Activated T-cell treated with anti-CD3 and anti-CD28 coated beads for 48 hours (primary cell): ENCODE measurements at regions not wholly inside any gene's neighbourhood (a gene's known extent, or its start where the extent isn't known, plus 50 kb on each side); places are given as distances from the start of the nearest gene placed in this dataset.

ENCODE experiments used
- DNase-seq: peaks from one replicate; pipeline ENCODE4 v3.0.0-alpha.2; 2020; ENCODE audit warnings: low read depth

- no peak for DNase-seq
Measured at GRCh38 chr18:76771192-76771799, 51.1 kb upstream of the ZNF236 start.

DNA sequence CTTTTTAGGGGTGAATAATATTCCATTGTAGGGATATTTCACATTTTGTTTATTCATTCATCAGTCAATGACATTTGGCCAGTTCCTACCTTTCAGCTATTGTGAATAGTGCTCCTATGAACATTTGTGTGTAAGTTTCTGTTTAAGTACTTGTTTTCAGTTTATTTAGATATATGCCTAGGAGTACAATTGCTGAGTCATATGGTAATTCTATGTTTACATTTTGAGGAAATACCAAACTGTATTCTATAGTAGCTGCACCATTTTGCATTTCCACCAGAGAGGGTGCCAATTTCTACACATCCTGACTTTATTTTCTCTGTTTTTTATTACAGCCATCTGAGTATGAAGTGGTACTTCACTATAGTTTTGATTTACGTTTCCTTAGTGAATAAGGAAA is 54.4 kb upstream of the ZNF236 start:
- DNase-seq, result no peak

GRCh38 chr18:76766429-76766828 is 55.9 kb upstream of the ZNF236 start:
- no peak for DNase-seq

DNA sequence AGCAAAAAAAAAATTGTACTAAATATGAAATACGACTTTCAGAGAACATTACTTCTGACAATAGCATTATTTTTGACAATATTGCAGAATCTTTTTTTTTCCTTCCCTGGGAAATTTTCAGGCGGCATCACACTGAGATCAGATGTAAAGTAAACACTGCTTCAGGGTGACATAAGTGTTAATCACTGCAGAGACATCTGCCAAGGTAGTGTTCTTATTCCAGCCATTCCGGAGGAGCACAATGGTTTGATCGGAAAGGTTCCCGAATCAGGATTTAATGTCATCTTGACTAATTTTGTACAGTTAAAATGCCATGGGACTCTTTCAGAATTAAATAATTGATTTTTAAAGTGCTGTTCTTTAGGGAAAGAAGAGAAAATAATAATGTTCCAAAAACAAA is 56.7 kb upstream of the ZNF236 start:
- no peak for DNase-seq

DNA sequence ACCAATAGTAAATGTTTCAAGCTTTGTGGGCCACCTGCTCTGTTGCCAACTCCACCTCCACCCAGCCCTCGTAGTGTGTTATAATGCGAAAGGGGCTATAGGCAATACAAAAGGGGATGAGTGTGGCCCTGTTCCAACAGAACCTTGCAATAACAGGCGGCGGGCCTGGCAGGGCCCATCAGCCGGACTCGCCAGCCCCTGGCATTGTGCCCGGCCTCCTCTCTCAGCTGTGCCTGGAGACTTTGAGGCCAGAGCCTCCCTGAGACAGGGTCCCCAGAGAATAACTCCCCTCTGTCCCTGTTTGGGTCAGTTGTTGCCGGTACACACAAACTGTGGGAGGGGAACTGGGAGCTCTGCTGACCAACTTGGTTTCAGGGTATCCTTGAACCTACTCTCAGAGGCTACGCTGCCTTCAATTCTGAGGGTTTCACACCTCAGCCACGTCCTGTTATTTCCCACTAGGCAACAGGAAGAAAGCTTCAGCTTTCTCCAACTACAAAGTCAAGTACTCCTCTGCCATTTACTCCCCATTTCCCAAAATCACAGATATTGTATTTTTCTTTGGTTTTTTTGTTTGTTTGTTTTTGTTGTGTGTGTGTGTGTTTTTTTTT is 58.0 kb upstream of the ZNF236 start:
- no peak for DNase-seq

DNA sequence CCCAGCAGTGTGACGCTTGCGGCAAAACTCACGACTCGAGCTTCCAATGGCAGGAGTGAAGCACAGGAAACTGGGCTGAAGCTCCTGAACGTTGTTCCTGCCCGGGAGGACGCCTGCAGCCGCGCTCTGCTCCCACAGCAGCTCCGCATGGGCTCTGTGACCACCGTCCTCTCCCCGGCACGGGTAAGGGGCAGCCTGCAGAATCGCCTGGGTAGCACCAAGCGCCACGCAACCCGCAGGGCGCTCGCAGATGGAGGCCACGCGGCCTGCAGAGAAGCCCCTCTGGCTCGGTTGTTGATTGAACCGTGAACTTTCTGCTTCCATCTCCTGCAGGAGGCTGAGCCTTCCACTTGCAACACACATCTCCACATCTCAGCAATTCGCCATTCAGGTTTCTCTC is 63.3 kb upstream of the ZNF236 start:
- no peak for DNase-seq

GRCh38 chr18:76757925-76758324 is 64.4 kb upstream of the ZNF236 start:
- DNase-seq, result no peak

DNA sequence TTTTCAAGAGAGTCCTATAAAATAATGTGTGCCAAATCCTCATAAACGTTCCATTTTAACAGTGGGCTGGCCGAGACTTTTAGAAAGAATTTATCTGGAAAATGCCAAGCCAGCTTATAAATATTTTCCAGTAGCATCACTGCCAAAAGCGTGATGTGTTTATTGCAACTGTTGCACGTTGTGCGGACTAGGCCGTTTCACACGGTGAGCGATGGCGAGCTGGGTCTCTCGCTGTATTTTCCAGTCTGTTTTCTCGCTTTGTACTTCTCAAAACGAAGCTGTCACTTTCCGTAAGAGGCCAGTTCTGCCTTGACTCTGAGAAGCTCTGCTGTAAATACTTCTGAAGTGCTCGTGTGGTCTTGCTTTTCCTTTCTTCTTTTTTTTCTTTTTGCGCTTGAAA is 65.0 kb upstream of the ZNF236 start:
- DNase-seq, result no peak

DNA sequence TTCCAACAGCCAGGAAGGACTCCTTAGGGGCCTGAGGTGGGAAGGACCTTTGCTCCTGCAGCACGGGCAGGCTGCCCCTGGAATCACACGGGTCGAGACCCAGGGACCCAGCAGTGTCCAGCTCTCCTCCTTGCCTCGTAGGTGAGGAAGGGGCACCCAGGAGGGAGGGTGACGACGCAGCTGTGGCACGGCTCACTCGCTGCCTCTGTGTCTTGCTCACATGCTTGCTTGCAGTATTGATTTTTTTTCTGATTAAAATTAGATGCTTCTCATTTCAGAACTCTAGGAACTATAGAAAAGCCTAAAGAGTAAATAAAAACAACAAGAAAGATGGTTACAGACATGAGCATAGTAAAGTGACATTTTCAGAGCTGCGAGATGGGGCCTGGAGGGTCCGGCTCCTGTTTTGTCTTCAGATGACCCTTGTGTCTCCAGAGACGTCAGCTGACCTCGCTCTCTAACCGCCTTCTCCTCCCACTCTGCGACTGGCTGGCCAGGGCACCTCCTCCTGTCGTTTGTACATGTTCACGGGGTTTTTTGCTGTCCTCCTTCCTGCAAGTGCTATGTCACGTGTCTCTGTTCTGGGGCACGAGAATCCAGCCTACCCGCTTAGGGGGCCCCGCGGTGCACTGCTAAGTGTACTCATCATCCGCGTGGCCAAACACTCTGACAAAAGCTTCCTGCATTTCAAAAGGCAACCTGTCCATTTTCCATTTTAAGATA is 65.7 kb upstream of the ZNF236 start:
- no peak for DNase-seq

- no peak for DNase-seq
Measured at GRCh38 chr18:76754351-76754750, 68.0 kb upstream of the ZNF236 start.

- DNase-seq, result no peak
Measured at GRCh38 chr18:76752400-76752799, 70.0 kb upstream of the ZNF236 start.

- DNase-seq, result no peak
Measured at GRCh38 chr18:76750917-76751890, 71.2 kb upstream of the ZNF236 start.

DNA sequence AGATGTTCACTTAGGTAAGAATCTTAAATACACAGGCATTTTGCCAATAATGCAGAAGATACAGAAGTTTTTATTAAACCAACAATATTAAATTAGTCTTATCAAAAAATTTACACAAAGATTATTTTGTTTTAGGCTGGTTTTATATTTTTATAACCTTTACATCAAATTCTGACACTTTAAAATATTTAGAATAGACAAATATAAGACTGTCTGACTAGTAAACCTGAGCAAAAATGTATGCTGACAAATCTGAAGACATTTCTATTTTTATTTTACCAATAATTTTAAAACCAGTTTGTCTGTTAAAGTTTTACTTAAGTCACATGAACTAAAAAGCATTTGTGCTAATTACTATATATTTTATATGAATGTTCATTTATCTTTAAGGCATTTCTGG is 72.1 kb upstream of the ZNF236 start:
- DNase-seq, result no peak

DNA sequence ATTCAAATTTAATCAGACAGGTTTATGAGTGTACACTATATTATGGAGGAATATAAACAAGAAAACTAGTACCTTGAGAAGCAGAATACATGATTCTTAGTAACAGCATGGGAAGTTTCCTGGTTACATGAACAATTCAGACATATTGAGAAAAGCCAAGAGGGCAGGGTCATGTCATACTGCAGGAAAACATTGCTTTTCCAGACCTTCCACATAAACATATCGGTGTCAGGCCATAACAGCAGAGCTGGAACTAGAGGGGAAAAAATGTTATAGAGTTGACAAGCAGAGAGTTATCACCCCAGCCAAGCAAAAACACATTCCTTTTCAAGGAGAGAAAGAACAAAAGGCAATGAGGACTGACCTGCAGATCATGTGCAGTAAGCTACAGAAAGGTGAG is 74.7 kb upstream of the ZNF236 start:
- no peak for DNase-seq

GRCh38 chr18:76741346-76741745 is 81.0 kb upstream of the ZNF236 start:
- DNase-seq, result no peak

- no peak for DNase-seq
Measured at GRCh38 chr18:76736309-76736708, 86.0 kb upstream of the ZNF236 start.

DNA sequence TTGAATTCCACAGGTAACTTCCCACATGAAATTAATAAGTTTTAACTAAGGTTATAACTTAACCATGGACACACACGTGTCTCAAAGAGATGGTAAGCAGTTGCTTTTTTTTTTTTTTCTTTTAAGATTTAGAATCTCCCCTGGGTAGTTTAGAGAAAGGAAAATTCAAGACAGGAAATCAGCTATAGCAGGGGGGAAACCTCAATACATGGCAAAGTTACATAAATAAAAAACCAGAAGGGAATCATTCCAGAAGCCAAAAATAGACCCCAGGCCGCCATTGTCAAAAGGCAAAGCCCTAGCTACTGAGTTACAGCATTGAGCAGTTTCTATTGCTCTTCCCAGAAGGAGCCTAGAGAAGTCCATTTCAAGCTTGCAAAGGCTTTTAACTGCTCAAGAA is 91.5 kb upstream of the ZNF236 start:
- no peak for DNase-seq

DNA sequence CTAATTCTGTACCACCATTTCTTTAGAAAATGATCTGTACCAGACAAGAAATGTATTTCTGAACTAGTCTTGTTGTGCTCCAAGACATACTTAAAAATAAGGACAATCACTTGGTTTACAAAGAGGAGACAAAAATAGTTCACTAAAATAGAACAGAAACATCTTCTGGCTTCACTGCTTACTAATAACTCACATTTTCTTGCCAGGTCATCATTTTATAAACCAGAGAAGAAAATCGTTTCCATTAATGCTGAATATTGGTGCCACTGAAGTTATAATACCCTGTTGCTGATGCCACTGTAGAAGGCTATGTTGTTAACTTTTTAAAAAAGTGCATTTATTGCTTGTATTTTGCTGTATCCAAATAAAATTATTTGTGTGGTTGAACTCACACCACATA is 94.8 kb upstream of the ZNF236 start:
- DNase-seq, result no peak

DNA sequence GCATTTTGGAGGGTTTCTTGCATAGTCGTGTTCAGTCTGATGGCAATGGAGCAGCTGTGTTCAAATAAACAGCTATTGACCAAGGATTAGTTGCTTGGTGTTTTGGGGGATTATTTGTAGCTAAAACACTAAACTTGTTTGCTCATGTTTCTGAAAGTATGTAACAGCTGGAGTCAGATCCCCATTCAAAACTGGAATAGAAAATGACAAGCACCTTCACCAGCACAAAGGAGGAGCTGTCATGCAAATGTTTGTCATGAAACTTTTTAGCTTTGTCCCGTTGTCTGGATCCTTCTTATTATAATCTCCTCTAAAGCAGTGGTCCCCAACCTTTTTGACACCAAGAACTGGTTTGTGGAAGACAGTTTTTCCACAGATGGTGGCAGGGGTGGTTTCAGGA is 96.9 kb upstream of the ZNF236 start:
- DNase-seq, result no peak

- DNase-seq, result no peak
Measured at GRCh38 chr18:76722224-76723061, 99.9 kb upstream of the ZNF236 start.

- peak; percentile 33 for DNase-seq
Measured at GRCh38 chr18:76721207-76721996, 101.0 kb upstream of the ZNF236 start.
